GM12878 (cell line): ENCODE measurements at regions not wholly inside any gene's neighbourhood (a gene's known extent, or its start where the extent isn't known, plus 50 kb on each side); places are given as distances from the start of the nearest gene placed in this dataset.

ENCODE experiments used
- ATF3 ChIP-seq: IDR thresholded peaks from 2 replicates; pipeline ENCODE4 v1.6.1; 2011; ENCODE audit warnings: low read depth, mild to moderate bottlenecking, low read length, moderate library complexity, borderline replicate concordance; ENCODE audit errors: extremely low read depth
- BHLHE40 ChIP-seq, 2 experiments: fragments of 450-650 bp in 1 of 2; IDR thresholded peaks; 2 replicates each; pipeline ENCODE4 v1.6.1; 2011 to 2017; ENCODE audit warnings: low read depth in 2 of 2, borderline replicate concordance in 1 of 2, improper control_type of control experiment in 1 of 2, low read length in 1 of 2, mild to moderate bottlenecking in 1 of 2
- BRCA1 ChIP-seq: IDR thresholded peaks from 2 replicates; pipeline ENCODE4 v1.6.1; 2011; ENCODE audit warnings: low read depth, low read length, improper control_type of control experiment
- CHD2 ChIP-seq: IDR thresholded peaks from 2 replicates; pipeline ENCODE4 v1.6.1; 2011; ENCODE audit warnings: low read depth, low read length, improper control_type of control experiment, borderline replicate concordance
- CHD4 ChIP-seq: fragments of 200-600 bp; sonication (generic); IDR thresholded peaks from 2 replicates; pipeline ENCODE4 v1.6.1; 2016; ENCODE audit warnings: mild to moderate bottlenecking
- MYC ChIP-seq: IDR thresholded peaks from 2 replicates; pipeline ENCODE4 v1.6.1; 2011; ENCODE audit warnings: mild to moderate bottlenecking, low read length, moderate library complexity, inconsistent platforms; ENCODE audit not compliant: insufficient read depth, insufficient replicate concordance, insufficient read length, severe bottlenecking
- NKRF ChIP-seq: fragments of 450-650 bp; conservative IDR thresholded peaks from 2 replicates; pipeline ENCODE4 v1.6.1; 2017; ENCODE audit warnings: mild to moderate bottlenecking, moderate library complexity
- NR2F1 ChIP-seq: fragments of 450-650 bp; conservative IDR thresholded peaks from 2 replicates; pipeline ENCODE4 v1.6.1; 2017; ENCODE audit warnings: mild to moderate bottlenecking
- SPI1 ChIP-seq: IDR thresholded peaks from 2 replicates; pipeline ENCODE4 v1.6.1; 2011; ENCODE audit warnings: low read depth, mild to moderate bottlenecking, low read length, moderate library complexity, borderline replicate concordance; ENCODE audit not compliant: insufficient read depth
- SRF ChIP-seq, 2 experiments: IDR thresholded peaks; 2 replicates each; pipeline ENCODE4 v1.6.1; 2011; ENCODE audit warnings: low read depth in 2 of 2, low read length in 2 of 2, mild to moderate bottlenecking in 1 of 2, moderate library complexity in 1 of 2
- STAT3 ChIP-seq: IDR thresholded peaks from 2 replicates; pipeline ENCODE4 v1.6.1; 2011; ENCODE audit warnings: low read depth, low read length, improper control_type of control experiment
- TARDBP ChIP-seq: IDR thresholded peaks from 2 replicates; pipeline ENCODE4 v1.6.1; 2016; ENCODE audit warnings: borderline replicate concordance
- ZNF207 ChIP-seq: fragments of 450-650 bp; IDR thresholded peaks from 2 replicates; pipeline ENCODE4 v1.6.1; 2014; ENCODE audit warnings: antibody characterized with exemption, mild to moderate bottlenecking, borderline replicate concordance
- ZNF24 ChIP-seq: fragments of 450-650 bp; IDR thresholded peaks from 2 replicates; pipeline ENCODE4 v1.6.1; 2017; ENCODE audit warnings: antibody characterized with exemption, mild to moderate bottlenecking
- TF ChIP-seq, protein P1 (sequence below): fragments of 450-650 bp; IDR thresholded peaks from 2 replicates; pipeline ENCODE4 v1.6.1; 2017; ENCODE audit warnings: mild to moderate bottlenecking, moderate library complexity
- TF ChIP-seq, protein P2 (sequence below): fragments of 450-650 bp; formaldehyde crosslinking; IDR thresholded peaks from 2 replicates; pipeline ENCODE4 v1.4.0; 2020; ENCODE audit warnings: mild to moderate bottlenecking, moderate library complexity

DNA sequence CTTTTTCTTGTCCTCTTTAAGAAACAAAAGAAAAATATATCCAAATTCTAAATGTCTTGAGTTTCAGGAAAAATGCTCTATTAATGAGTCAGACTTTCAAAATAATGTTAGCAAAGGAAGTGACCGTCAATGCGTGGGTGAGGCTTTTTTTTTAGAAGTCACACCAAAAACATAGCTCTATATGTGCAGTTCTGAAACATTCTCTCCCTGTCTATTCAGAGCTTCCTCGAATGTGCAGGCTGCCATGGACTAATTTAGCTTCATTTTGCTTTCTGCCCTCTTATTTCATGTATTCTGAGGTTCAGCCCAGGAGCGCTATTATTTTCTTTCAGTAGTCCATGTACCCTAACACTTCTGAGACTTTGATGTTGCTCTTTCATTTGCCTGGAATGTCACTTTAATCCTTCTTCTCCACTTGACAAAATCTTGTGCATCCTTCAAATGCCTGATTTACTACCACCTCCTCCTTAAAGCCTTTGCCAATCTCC is 72.5 kb upstream of the RASA1 start (continued):
- peak in 1 of 2 experiments; percentile 51; a peak in 1 of 4 replicates for TF ChIP-seq BHLHE40 (IDR thresholded peaks at IDR 0.05; ENCODE audit: borderline replicate concordance in 1 of 2, low read depth in 2 of 2, low read length in 1 of 2)
- no peak for TF ChIP-seq ZNF207
- no peak for TF ChIP-seq NKRF
- no peak for TF ChIP-seq SRF (IDR thresholded peaks at IDR 0.05; ENCODE audit: low read depth in 2 of 2, low read length in 2 of 2)
- no peak for TF ChIP-seq NR2F1
- peak; percentile 51; the same call in 1 of the 2 replicates for TF ChIP-seq SPI1
- TF ChIP-seq STAT3: no peak
- TF ChIP-seq ATF3: no peak
- no peak for TF ChIP-seq TARDBP
- TF ChIP-seq ZNF24: no peak
- no peak for TF ChIP-seq MYC
- TF ChIP-seq CHD4: no peak
- no peak for TF ChIP-seq CHD2
- TF ChIP-seq, protein P1, sequence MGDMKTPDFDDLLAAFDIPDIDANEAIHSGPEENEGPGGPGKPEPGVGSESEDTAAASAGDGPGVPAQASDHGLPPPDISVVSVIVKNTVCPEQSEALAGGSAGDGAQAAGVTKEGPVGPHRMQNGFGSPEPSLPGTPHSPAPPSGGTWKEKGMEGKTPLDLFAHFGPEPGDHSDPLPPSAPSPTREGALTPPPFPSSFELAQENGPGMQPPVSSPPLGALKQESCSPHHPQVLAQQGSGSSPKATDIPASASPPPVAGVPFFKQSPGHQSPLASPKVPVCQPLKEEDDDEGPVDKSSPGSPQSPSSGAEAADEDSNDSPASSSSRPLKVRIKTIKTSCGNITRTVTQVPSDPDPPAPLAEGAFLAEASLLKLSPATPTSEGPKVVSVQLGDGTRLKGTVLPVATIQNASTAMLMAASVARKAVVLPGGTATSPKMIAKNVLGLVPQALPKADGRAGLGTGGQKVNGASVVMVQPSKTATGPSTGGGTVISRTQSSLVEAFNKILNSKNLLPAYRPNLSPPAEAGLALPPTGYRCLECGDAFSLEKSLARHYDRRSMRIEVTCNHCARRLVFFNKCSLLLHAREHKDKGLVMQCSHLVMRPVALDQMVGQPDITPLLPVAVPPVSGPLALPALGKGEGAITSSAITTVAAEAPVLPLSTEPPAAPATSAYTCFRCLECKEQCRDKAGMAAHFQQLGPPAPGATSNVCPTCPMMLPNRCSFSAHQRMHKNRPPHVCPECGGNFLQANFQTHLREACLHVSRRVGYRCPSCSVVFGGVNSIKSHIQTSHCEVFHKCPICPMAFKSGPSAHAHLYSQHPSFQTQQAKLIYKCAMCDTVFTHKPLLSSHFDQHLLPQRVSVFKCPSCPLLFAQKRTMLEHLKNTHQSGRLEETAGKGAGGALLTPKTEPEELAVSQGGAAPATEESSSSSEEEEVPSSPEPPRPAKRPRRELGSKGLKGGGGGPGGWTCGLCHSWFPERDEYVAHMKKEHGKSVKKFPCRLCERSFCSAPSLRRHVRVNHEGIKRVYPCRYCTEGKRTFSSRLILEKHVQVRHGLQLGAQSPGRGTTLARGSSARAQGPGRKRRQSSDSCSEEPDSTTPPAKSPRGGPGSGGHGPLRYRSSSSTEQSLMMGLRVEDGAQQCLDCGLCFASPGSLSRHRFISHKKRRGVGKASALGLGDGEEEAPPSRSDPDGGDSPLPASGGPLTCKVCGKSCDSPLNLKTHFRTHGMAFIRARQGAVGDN: no peak
- no peak for TF ChIP-seq BRCA1
- TF ChIP-seq, protein P2, sequence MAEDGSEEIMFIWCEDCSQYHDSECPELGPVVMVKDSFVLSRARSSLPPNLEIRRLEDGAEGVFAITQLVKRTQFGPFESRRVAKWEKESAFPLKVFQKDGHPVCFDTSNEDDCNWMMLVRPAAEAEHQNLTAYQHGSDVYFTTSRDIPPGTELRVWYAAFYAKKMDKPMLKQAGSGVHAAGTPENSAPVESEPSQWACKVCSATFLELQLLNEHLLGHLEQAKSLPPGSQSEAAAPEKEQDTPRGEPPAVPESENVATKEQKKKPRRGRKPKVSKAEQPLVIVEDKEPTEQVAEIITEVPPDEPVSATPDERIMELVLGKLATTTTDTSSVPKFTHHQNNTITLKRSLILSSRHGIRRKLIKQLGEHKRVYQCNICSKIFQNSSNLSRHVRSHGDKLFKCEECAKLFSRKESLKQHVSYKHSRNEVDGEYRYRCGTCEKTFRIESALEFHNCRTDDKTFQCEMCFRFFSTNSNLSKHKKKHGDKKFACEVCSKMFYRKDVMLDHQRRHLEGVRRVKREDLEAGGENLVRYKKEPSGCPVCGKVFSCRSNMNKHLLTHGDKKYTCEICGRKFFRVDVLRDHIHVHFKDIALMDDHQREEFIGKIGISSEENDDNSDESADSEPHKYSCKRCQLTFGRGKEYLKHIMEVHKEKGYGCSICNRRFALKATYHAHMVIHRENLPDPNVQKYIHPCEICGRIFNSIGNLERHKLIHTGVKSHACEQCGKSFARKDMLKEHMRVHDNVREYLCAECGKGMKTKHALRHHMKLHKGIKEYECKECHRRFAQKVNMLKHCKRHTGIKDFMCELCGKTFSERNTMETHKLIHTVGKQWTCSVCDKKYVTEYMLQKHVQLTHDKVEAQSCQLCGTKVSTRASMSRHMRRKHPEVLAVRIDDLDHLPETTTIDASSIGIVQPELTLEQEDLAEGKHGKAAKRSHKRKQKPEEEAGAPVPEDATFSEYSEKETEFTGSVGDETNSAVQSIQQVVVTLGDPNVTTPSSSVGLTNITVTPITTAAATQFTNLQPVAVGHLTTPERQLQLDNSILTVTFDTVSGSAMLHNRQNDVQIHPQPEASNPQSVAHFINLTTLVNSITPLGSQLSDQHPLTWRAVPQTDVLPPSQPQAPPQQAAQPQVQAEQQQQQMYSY (CRISPR knock-in tag): no peak
